ENCODE measurements at regions not wholly inside any gene's neighbourhood (a gene's known extent, or its start where the extent isn't known, plus 50 kb on each side); places are given as distances from the start of the nearest gene placed in this dataset.
"Not testable (repeated sequence)": the region's sequence is repeated elsewhere in the genome, so short reads cannot be mapped to it uniquely, and the experiment has no call there.

DNA sequence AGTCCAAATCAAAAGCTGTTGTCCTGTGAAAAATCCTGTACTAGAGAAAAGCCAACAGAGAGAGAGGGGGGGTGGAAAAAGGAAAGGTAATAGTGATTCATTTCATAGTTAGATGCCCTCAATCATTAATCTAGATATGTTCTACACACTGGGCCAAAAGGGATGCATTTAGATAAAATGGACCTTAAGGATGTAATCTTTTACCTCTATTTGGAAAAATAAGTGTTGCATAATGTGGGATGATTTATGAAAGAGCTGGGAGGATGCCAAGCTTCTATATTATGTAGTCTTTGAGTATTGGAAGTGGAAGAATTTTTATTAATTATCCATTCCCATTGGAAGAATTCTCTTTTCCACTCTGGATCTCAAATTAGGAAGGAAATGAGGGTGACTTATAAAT, 480.5 kb upstream of the ZEB2 start:
- no peak for DNase-seq

DNA sequence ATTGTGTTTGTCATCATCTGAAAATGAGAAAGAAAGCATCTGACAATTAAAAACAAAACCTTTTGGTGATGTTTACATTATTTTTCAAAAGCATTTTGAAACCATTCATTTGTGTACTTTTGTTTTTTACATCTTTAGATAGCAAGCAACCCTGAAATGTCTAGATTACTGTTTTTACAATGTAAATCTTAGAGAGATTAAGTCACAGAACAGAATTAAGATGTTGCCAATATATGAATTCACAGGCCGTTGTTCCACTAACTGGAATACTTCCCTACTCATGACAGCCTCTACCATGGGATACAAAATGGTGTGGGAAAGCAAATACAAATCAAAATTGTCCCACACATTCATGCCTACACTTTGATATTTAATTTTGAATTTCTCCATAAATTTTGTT, 480.0 kb upstream of the ZEB2 start:
- DNase-seq: no peak

GRCh38 chr2:144999071-144999875, 479.4 kb upstream of the ZEB2 start:
- DNase-seq: no peak

GRCh38 chr2:144998435-144998834, 478.5 kb upstream of the ZEB2 start:
- no peak for DNase-seq

- no peak for DNase-seq
Observed at GRCh38 chr2:144996225-144996795, 476.4 kb upstream of the ZEB2 start.

GRCh38 chr2:144995482-144995881, 475.6 kb upstream of the ZEB2 start:
- DNase-seq: no peak

DNA sequence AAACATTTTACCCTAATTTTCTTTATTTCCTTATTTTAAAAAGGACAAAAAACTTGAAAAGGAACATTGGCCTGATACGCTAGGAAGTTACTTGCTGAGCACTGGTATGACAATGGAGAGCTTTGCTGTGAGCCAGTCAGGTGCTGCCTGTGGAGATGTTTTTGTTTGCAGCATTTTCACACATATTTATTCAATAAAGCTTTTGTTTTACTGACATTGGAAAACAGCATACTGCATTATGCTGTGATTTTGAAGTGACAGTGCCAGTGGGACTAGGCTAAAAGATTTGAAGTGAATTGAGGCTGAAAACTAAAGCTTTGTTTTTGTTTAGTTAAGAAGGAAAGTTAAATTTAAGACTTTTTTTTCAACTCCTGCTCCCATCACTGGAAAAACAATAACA, 470.7 kb upstream of the ZEB2 start:
- no peak for DNase-seq

- no peak for DNase-seq
Observed at GRCh38 chr2:144989579-144990270, 469.8 kb upstream of the ZEB2 start.

GRCh38 chr2:144988591-144988990, 468.7 kb upstream of the ZEB2 start:
- no peak for DNase-seq

GRCh38 chr2:144986691-144987090, 466.8 kb upstream of the ZEB2 start:
- no peak for DNase-seq

GRCh38 chr2:144984038-144984437, 464.1 kb upstream of the ZEB2 start:
- no peak for DNase-seq

- no peak for DNase-seq
Observed at GRCh38 chr2:144983107-144983506, 463.2 kb upstream of the ZEB2 start.

GRCh38 chr2:144982481-144982880, 462.6 kb upstream of the ZEB2 start:
- DNase-seq: no peak

DNA sequence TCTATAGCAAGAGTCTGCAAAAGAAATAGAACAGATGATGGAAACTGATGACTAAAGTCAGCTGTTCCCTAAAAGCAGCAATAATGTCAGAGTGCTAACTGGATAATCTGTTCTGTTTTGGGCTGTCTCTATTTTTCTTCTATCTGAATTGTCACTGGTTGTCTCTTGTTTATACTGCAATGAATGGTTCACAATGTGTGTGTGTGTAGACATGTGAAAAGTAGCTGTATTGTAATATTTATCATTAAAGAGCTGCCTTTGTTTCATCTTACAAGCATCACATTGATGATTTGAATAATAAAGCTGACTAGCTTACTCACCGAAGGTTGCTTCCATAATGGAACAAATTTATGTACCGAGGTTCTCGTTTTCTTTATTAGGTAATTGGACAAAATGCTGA, 456.0 kb upstream of the ZEB2 start:
- no peak for DNase-seq

GRCh38 chr2:144972676-144973075, 452.8 kb upstream of the ZEB2 start:
- no peak for DNase-seq

DNA sequence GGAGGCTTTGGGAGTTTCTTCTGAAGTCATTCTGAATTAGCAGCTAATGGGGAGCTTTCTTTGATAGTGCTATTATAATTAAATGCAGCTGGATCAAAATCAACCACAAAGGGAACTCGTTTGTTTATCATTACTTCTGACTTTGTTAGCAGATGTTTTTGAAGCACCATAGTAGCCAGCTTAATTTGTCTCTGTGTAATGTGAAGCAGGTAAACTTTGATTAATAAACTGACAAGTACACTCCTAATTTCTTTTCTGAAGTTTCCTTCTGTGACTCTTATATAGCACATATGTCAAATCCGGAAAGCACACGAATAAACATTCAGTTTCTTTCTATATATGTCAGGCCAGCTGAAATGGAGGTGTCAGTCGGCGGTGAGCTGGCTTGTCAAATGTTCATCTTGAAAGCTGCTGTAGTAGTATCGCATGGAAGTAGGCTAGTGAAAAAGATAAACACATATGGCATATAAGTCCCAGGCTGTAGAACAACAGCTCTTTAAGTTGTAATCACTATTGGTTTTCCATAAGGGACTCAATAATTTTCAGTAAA, 451.9 kb upstream of the ZEB2 start:
- DNase-seq: no peak

- DNase-seq: not testable (repeated sequence)
Observed at GRCh38 chr2:144970410-144970809, 450.5 kb upstream of the ZEB2 start.

GRCh38 chr2:144969564-144969963, 449.6 kb upstream of the ZEB2 start:
- not testable (repeated sequence) for DNase-seq

- no peak for DNase-seq
Observed at GRCh38 chr2:144967961-144968360, 448.0 kb upstream of the ZEB2 start.

DNA sequence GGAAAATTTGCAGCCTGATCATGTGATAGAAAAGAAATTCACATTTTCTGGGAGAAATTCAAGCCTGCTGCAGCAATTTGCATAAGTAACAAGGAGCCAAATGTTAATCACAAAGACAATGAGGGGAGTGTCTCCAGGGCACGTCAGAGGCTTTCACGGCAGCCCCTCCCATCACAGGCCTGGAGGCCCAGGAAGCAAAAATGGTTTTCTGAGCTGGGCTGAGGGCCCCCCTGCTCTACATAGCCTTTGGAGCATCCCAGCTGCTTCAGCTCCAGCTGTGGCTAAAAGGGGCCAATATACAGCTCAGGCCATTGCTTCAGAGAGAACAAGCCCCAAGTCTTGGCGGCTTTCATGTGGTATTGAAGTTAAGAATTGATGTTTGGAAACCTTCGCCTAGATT, 445.3 kb upstream of the ZEB2 start:
- no peak for DNase-seq

GRCh38 chr2:144963031-144963430, 443.1 kb upstream of the ZEB2 start:
- DNase-seq: no peak

GRCh38 chr2:144959416-144959815, 439.5 kb upstream of the ZEB2 start:
- DNase-seq: no peak

- DNase-seq: no peak
Observed at GRCh38 chr2:144950899-144951560, 431.1 kb upstream of the ZEB2 start.
